Activated CD4-positive, alpha-beta T cell treated with anti-CD3 and anti-CD28 coated beads, Interleukin-2, amount 50 U/mL, for 16 hours (primary cell): ENCODE measurements at regions not wholly inside any gene's neighbourhood (a gene's known extent, or its start where the extent isn't known, plus 50 kb on each side); places are given as distances from the start of the nearest gene placed in this dataset.

Experiments used
- DNase-seq: peaks from one replicate; pipeline ENCODE4 v3.0.0-alpha.2; 2020

- DNase-seq = no peak
These were observed 242.5 kb upstream of the VCX3A start for GRCh38 chrX:6777238-6778002.

- DNase-seq = no peak
These were observed 236.0 kb upstream of the VCX3A start for GRCh38 chrX:6770936-6771335.

DNA sequence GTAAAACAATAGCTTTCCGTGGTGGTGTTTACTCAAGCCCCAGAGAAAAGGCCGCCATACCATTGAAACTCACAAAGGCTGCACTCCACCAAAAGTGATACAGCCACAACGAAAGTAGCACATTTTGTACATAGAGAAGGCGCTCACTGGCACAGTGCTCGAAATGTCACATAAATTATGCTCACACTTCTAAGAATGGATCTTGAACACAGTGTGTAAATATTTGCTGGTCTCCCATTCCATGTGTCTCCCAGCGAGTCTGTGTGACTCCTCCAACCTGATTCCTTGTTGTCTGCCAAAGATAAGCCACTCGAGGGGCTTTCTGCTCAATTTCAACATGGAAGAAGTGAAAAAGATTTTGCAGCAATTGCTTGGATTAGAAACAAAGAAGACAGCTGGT lies 234.0 kb upstream of the VCX3A start:
- no peak for DNase-seq

- no peak for DNase-seq
These were observed 226.3 kb upstream of the VCX3A start for GRCh38 chrX:6761251-6761650.

GRCh38 chrX:6759655-6760375 lies 224.9 kb upstream of the VCX3A start:
- DNase-seq = no peak

GRCh38 chrX:6758234-6758633 lies 223.3 kb upstream of the VCX3A start:
- no peak for DNase-seq

GRCh38 chrX:6757631-6758030 lies 222.7 kb upstream of the VCX3A start:
- DNase-seq = no peak

GRCh38 chrX:6748595-6748994 lies 213.7 kb upstream of the VCX3A start:
- no peak for DNase-seq

DNA sequence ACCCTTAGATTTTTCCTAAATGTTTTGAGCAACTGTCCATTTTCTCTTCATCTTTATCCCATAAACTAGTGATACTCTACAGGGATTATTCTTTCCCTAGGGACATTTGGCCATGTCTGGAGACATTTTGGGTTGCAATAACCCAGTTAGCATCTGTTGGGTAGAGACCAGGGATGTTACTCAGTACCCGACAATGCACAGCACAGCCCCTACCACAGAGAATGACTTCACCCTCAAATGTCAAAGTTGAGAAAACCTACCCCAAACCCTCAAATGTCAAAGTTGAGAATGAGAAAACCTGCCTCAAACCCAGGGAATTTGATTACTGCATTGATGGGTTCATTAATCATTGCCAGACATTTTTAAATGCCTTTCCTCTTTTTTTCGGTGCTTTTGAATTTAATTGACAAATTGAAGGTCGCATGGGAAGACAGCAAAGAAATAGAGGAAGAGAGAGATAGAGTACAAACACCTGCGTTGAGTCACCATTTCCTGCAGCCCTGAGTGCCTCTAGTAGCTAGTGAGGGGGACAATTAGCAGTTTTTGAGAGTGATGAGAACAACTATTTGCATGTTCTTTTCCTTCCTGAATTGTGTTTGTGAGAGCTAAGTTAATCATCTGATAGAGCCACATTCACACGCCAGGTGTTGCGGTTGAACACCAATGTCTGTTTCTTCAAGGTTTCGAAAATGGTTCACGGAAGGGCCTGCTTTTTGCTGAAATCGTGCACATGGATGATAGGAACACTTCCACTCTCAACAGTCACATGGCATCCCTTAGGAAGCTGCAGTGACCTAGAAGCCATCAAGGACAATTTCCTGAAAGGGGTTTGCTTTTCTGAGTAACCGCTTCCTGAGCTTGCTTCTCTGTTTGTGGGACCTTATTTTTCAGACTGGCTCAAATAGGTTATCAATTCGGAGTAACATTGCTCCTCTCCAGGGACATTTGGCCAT lies 203.9 kb upstream of the VCX3A start:
- DNase-seq = no peak

DNA sequence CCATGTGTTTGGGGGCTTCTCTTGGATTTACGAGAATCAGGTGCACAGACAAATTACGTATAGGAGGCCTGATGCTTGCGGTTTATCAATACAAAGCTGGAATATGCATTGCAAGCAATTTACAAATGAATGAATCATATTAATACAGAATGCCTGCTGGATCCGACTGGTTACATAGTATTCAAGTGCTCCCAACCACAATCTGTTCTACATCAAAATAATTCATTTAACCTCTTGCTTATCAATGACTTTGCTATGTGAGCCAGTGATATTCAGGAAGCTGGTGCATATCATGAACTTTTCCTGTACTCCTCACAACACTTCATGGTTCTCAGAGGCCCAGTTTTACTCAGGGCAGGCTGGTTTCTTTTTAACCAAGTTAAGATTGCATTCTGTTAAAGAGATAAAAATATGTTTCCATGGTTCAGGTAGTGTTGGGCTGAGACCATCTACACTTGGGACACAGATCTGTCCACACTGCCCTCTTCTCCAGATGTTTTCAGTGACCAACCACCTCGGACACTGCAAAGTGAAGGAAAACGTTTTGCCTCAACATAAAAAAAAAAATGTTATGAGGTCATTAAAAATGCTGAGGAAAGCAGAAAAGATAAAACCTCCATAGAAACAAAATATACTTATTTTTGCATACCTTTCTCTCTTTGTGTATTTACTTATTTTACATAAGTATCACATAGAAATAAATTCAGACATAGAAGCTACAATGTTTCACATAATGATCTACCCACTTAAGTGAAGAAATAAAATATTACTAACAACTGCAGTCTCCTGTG lies 200.1 kb upstream of the VCX3A start:
- no peak for DNase-seq

DNA sequence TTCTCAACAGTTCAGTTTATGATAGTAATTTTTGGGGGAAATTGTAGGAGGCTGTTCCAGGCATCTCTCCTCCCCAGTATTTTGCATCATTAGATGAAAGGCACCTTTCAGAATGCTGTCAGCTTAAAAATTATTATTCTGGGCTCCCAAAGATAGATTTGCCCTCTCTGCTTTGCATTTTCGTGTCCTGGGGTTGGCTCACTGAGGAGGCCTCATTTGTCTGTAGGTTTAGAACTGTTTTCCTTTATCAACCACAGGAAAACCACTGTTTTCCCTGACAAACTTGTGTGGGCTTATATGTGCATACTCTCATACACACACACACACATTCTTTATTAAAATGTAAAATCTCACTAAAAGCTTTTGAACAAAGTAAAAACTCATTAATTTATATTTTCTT lies 197.2 kb upstream of the VCX3A start:
- DNase-seq = no peak

- no peak for DNase-seq
These were observed 194.7 kb upstream of the VCX3A start for GRCh38 chrX:6729626-6730025.

- no peak for DNase-seq
These were observed 183.8 kb upstream of the VCX3A start for GRCh38 chrX:6718766-6719165.

GRCh38 chrX:6708676-6709380 lies 173.9 kb upstream of the VCX3A start:
- no peak for DNase-seq

GRCh38 chrX:6708041-6708440 lies 173.1 kb upstream of the VCX3A start:
- DNase-seq = no peak

- no peak for DNase-seq
These were observed 172.6 kb upstream of the VCX3A start for GRCh38 chrX:6707497-6707896.

DNA sequence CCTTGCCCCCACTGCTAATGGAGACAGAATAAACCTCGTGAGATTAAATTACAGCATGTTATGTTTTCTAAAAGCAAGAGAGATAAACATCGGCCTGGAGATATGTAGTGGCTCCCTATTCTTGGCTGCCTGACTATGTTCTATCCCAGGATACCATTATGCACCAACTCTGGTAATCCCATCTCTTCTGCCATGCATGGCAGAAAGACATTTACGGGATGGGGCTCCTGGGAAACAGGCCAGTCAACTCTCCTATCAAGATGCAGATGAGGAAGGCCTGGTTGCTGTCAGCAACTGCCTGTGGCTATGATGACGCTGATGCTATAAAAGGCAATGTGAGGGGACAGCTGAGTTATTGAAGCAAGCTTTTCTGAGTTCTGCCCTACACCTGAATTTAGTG lies 166.2 kb upstream of the VCX3A start:
- DNase-seq = no peak

- no peak for DNase-seq
These were observed 160.8 kb upstream of the VCX3A start for GRCh38 chrX:6695717-6696116.

- DNase-seq = no peak
These were observed 160.1 kb upstream of the VCX3A start for GRCh38 chrX:6694977-6695376.

DNA sequence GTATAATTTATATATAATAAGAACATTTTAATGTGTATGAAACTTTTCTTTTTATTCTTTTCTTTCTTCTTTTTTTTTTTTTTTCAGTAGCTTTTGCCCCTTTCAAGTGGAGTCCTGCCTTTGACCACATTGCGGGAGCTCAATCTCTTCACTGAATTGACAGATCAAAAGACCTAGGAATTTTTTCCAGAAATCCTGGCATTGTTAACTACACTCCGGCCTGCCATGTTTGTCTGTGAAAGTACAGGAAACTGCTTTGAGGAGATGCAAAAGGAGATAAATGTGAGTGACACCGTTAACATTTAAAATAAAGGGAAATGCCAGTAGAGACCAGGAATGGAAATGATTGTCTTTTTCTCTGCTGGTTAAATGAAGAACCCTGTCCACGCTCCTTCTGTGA lies 159.3 kb upstream of the VCX3A start:
- no peak for DNase-seq

DNA sequence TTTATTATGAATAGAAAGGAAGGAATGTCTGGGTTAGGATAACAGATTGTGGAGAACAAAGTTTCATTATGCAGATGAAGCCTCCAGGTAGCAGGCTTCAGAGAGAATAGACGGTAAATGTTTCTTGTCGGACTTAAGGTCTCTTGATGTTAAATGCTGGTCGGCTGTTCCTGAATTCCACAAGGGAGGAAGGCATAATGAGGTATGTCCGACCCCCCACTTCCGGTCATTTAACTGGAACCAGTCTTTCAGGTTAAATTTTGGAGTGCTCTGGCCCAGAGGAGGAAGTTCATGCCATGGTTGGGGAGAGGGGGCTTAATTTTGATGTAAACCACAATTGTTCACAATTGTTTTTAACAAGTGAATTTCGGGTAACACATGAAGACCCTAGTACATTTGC lies 158.1 kb upstream of the VCX3A start:
- DNase-seq = no peak

- DNase-seq = no peak
These were observed 150.6 kb upstream of the VCX3A start for GRCh38 chrX:6685489-6685888.
